H9 (cell line): ENCODE measurements at regions not wholly inside any gene's neighbourhood (a gene's known extent, or its start where the extent isn't known, plus 50 kb on each side); places are given as distances from the start of the nearest gene placed in this dataset.

Experiments
- DNase-seq: peaks from one replicate; pipeline ENCODE4 v3.0.0-alpha.2; 2017
- H2AFZ ChIP-seq: one replicate; pipeline ENCODE4 v1.6.1; 2013; ENCODE audit warnings: mild to moderate bottlenecking, low read length, control low read depth, moderate library complexity
- H2AK5ac ChIP-seq: 2 replicates; pipeline ENCODE4 v1.6.1; 2013; ENCODE audit warnings: low read length, control low read depth, mixed read lengths; ENCODE audit not compliant: insufficient read length
- H2BK120ac ChIP-seq: one replicate; pipeline ENCODE4 v1.6.1; 2013; ENCODE audit warnings: low read depth, mild to moderate bottlenecking, low read length, control low read depth, inconsistent platforms; ENCODE audit not compliant: poor library complexity, severe bottlenecking
- H2BK12ac ChIP-seq: 2 replicates; pipeline ENCODE4 v1.6.1; 2013; ENCODE audit warnings: low read length, control low read depth, mixed read lengths, low read depth; ENCODE audit not compliant: insufficient read length
- H2BK15ac ChIP-seq: 2 replicates; pipeline ENCODE4 v1.6.1; 2013; ENCODE audit warnings: low read depth, low read length, control low read depth
- H2BK20ac ChIP-seq: one replicate; pipeline ENCODE4 v1.6.1; 2013; ENCODE audit warnings: low read depth, mild to moderate bottlenecking, low read length, control low read depth, inconsistent platforms; ENCODE audit not compliant: poor library complexity, severe bottlenecking
- H2BK5ac ChIP-seq: 2 replicates; pipeline ENCODE4 v1.6.1; 2013; ENCODE audit warnings: low read length, control low read depth, mixed read lengths; ENCODE audit not compliant: insufficient read length
- H3K14ac ChIP-seq: 2 replicates; pipeline ENCODE4 v1.6.1; 2013; ENCODE audit warnings: low read length, control low read depth; ENCODE audit not compliant: insufficient read depth
- H3K18ac ChIP-seq: 2 replicates; pipeline ENCODE4 v1.6.1; 2013; ENCODE audit warnings: low read depth, mild to moderate bottlenecking, mixed read lengths, low read length, control low read depth; ENCODE audit not compliant: insufficient read length
- H3K23ac ChIP-seq: 2 replicates; pipeline ENCODE4 v1.6.1; 2013; ENCODE audit warnings: low read length, control low read depth, mixed read lengths, low read depth; ENCODE audit not compliant: insufficient read length
- H3K23me2 ChIP-seq: 2 replicates; pipeline ENCODE4 v1.6.1; 2013; ENCODE audit warnings: low read depth, mild to moderate bottlenecking, mixed read lengths, low read length, control low read depth; ENCODE audit not compliant: insufficient read length, poor library complexity, severe bottlenecking
- H3K27ac ChIP-seq: 2 replicates; pipeline ENCODE4 v1.5.1; 2013; ENCODE audit warnings: low read length, control low read depth, mixed read lengths, low read depth; ENCODE audit not compliant: insufficient read length
- H3K27me3 ChIP-seq: 2 replicates; pipeline ENCODE4 v1.6.1; 2013; ENCODE audit warnings: low read length, control low read depth, inconsistent platforms; ENCODE audit not compliant: insufficient read depth
- H3K4ac ChIP-seq: 2 replicates; pipeline ENCODE4 v1.6.1; 2013; ENCODE audit warnings: low read depth, mild to moderate bottlenecking, control low read depth, inconsistent platforms, low read length, moderate library complexity
- H3K4me1 ChIP-seq: 2 replicates; pipeline ENCODE4 v1.6.1; 2013; ENCODE audit warnings: low read length, control low read depth, inconsistent platforms; ENCODE audit not compliant: insufficient read depth
- H3K4me2 ChIP-seq: 2 replicates; pipeline ENCODE4 v1.6.1; 2013; ENCODE audit warnings: low read length, control low read depth, mixed read lengths; ENCODE audit not compliant: insufficient read length, insufficient read depth
- H3K56ac ChIP-seq: 2 replicates; pipeline ENCODE4 v1.6.1; 2013; ENCODE audit warnings: low read depth, mild to moderate bottlenecking, mixed read lengths, low read length, control low read depth; ENCODE audit not compliant: insufficient read length
- H3K79me1 ChIP-seq: 2 replicates; pipeline ENCODE4 v1.6.1; 2013; ENCODE audit warnings: low read depth, mild to moderate bottlenecking, moderate library complexity, low read length, control low read depth, inconsistent platforms; ENCODE audit not compliant: insufficient read depth, poor library complexity, severe bottlenecking
- H3K79me2 ChIP-seq: 2 replicates; pipeline ENCODE4 v1.6.1; 2013; ENCODE audit warnings: low read length, control low read depth, inconsistent platforms; ENCODE audit not compliant: insufficient read depth
- H3K9ac ChIP-seq: 2 replicates; pipeline ENCODE4 v1.6.1; 2013; ENCODE audit warnings: low read length, control low read depth, mixed read lengths; ENCODE audit not compliant: insufficient read length; ENCODE audit errors: extremely low read depth
- H3K9me3 ChIP-seq: one replicate; pipeline ENCODE4 v1.6.1; 2013; ENCODE audit warnings: low read depth, low read length, inconsistent platforms; ENCODE audit not compliant: control insufficient read depth
- H3T11ph ChIP-seq: one replicate; pipeline ENCODE4 v1.6.1; 2013; ENCODE audit warnings: mild to moderate bottlenecking, low read length, control low read depth, inconsistent platforms
- H4K20me1 ChIP-seq: one replicate; pipeline ENCODE4 v1.6.1; 2013; ENCODE audit not compliant: control insufficient read depth, insufficient read length, insufficient read depth
- H4K5ac ChIP-seq: 2 replicates; pipeline ENCODE4 v1.6.1; 2013; ENCODE audit warnings: low read depth, mild to moderate bottlenecking, mixed read lengths, low read length, control low read depth; ENCODE audit not compliant: insufficient read length
- H4K8ac ChIP-seq: replicated peaks from 2 replicates; pipeline ENCODE4 v1.6.1; 2013; ENCODE audit warnings: low read length, control low read depth, mixed read lengths, low read depth; ENCODE audit not compliant: insufficient read length
- H4K91ac ChIP-seq: 2 replicates; pipeline ENCODE4 v1.6.1; 2013; ENCODE audit warnings: low read depth, mild to moderate bottlenecking, moderate library complexity, mixed read lengths, low read length, control low read depth; ENCODE audit not compliant: insufficient read length
- H3K27ac Mint-ChIP-seq, 3 experiments: 2 replicates in 2 of 3; 3 replicates in 1 of 3; pipeline ENCODE4 v1.8.0; 2020 to 2021; ENCODE audit warnings: mixed read lengths in 3 of 3, mild to moderate bottlenecking in 1 of 3, moderate library complexity in 1 of 3
- H3K27me3 Mint-ChIP-seq: 2 replicates; pipeline ENCODE4 v1.8.0; 2021; ENCODE audit warnings: low read depth, mild to moderate bottlenecking, moderate library complexity, mixed read lengths
- H3K36me3 Mint-ChIP-seq, 3 experiments: 2 replicates in 2 of 3; 3 replicates in 1 of 3; pipeline ENCODE4 v1.8.0; 2020 to 2021; ENCODE audit warnings: low read depth in 3 of 3, mixed read lengths in 3 of 3; ENCODE audit not compliant: insufficient read depth in 1 of 3
- H3K4me1 Mint-ChIP-seq, 2 experiments: 2 replicates each; pipeline ENCODE4 v1.8.0; 2020; ENCODE audit warnings: mixed read lengths in 2 of 2
- H3K4me3 Mint-ChIP-seq, 2 experiments: 2 replicates in 1 of 2; 3 replicates in 1 of 2; pipeline ENCODE4 v1.8.0; 2020 to 2021; ENCODE audit warnings: mild to moderate bottlenecking in 2 of 2, mixed read lengths in 2 of 2, moderate library complexity in 1 of 2
- H3K9me3 Mint-ChIP-seq, 2 experiments: 2 replicates in 1 of 2; 3 replicates in 1 of 2; pipeline ENCODE4 v1.8.0; 2020; ENCODE audit warnings: mild to moderate bottlenecking in 2 of 2, mixed read lengths in 2 of 2, moderate library complexity in 1 of 2
- CTCF ChIP-seq: fragments of 200-600 bp; sonication (generic); conservative IDR thresholded peaks from 3 replicates; pipeline ENCODE4 v1.8.0; 2021; ENCODE audit warnings: antibody characterized with exemption, mild to moderate bottlenecking
- WGBS: extraction: QIAGEN DNeasy Blood & Tissue Kit; methylation state at CpG from one replicate; pipeline ENCODE4 v1.1.7; 2013; ENCODE audit warnings: missing lambda C conversion rate, low lambda C conversion rate, mixed read lengths; ENCODE audit not compliant: insufficient read length; ENCODE audit errors: extremely low coverage; 5-methylcytosine and 5-hydroxymethylcytosine counted together

- Mint-ChIP-seq H3K4me3 (no peak overlapping the region), H3K27ac (no peak overlapping the region), H3K36me3 (peaks cover 0 to 1% (median 0%) of the 10 kb centered on the region in 3 experiments; a peak in 2 of 7 replicates), H3K27me3 (peaks cover 1% of the 10 kb centered on the region; the same call in 1 of the 2 replicates), H3K4me1 (no peaks in the 10 kb centered on the region), H3K9me3 (peaks cover 3 to 4% of the 10 kb centered on the region in 2 experiments; a peak in 3 of 5 replicates)
- no peaks in the 10 kb centered on the region for H4K20me1 ChIP-seq
- H4K8ac ChIP-seq, result no peak overlapping the region
- no peak overlapping the region for H2BK120ac ChIP-seq
- H3K27ac ChIP-seq, result no peak overlapping the region
- no peak overlapping the region for H2BK5ac ChIP-seq
- H3K27me3 ChIP-seq, result no peaks in the 10 kb centered on the region; the same call in 1 of the 2 replicates
- no peaks in the 10 kb centered on the region for H3K79me2 ChIP-seq
- no peak overlapping the region for H3K9ac ChIP-seq
- H3K18ac ChIP-seq, result no peak overlapping the region
- H3K4ac ChIP-seq, result no peak overlapping the region
- no peak overlapping the region for H2AFZ ChIP-seq
- no peak for TF ChIP-seq CTCF
- no peak overlapping the region for H2AK5ac ChIP-seq
- H3K56ac ChIP-seq, result no peak overlapping the region
- no peak overlapping the region for H3K4me2 ChIP-seq
- no peak overlapping the region for H4K5ac ChIP-seq
- H3K4me1 ChIP-seq, result no peaks in the 10 kb centered on the region
- H2BK12ac ChIP-seq, result no peak overlapping the region
- H3K14ac ChIP-seq, result no peak overlapping the region
- WGBS, result no CpG with 5 or more reads among the region's 10 CpGs
- no peaks in the 10 kb centered on the region for H3K79me1 ChIP-seq
- H2BK15ac ChIP-seq, result no peak overlapping the region
- no peaks in the 10 kb centered on the region for H3K23me2 ChIP-seq
- no peak overlapping the region for H4K91ac ChIP-seq
- H2BK20ac ChIP-seq, result no peak overlapping the region
- H3T11ph ChIP-seq, result no peak overlapping the region
- no peak overlapping the region for H3K23ac ChIP-seq
- DNase-seq, result no peak
- H3K9me3 ChIP-seq, result no peaks in the 10 kb centered on the region
Observed at GRCh38 chr20:60407011-60407771, 449.0 kb downstream of the CDH26 start.
